ENCODE measurements at regions not wholly inside any gene's neighbourhood (a gene's known extent, or its start where the extent isn't known, plus 50 kb on each side); places are given as distances from the start of the nearest gene placed in this dataset.
"Not testable (repeated sequence)": the region's sequence is repeated elsewhere in the genome, so short reads cannot be mapped to it uniquely, and the experiment has no call there.

- no peak for DNase-seq
Observed at GRCh38 chr20:19834783-19835182, 76.7 kb downstream of the RIN2 start.

GRCh38 chr20:19835533-19836222, 77.6 kb downstream of the RIN2 start:
- no peak for DNase-seq

GRCh38 chr20:19838468-19838867, 80.4 kb downstream of the RIN2 start:
- no peak for DNase-seq

GRCh38 chr20:19839053-19839452, 81.0 kb downstream of the RIN2 start:
- DNase-seq, result no peak

GRCh38 chr20:19840111-19840710, 82.2 kb downstream of the RIN2 start:
- no peak for DNase-seq

GRCh38 chr20:19841740-19842139, 83.7 kb downstream of the RIN2 start:
- DNase-seq, result no peak

- DNase-seq, result not testable (repeated sequence)
Observed at GRCh38 chr20:19844850-19845249, 86.8 kb downstream of the RIN2 start.

GRCh38 chr20:19847383-19847782, 89.3 kb downstream of the RIN2 start:
- DNase-seq, result no peak

GRCh38 chr20:19849341-19850197, 91.5 kb downstream of the RIN2 start:
- no peak for DNase-seq

- no peak for DNase-seq
Observed at GRCh38 chr20:19850198-19850533, 92.1 kb downstream of the RIN2 start.

GRCh38 chr20:19851861-19852260, 93.8 kb downstream of the RIN2 start:
- DNase-seq, result no peak

GRCh38 chr20:19855416-19855815, 97.4 kb downstream of the RIN2 start:
- DNase-seq, result no peak

GRCh38 chr20:19858466-19859371, 100.7 kb downstream of the RIN2 start:
- DNase-seq, result no peak

GRCh38 chr20:19859444-19859843, 101.4 kb downstream of the RIN2 start:
- DNase-seq, result no peak

- no peak for DNase-seq
Observed at GRCh38 chr20:19860737-19861136, 102.7 kb downstream of the RIN2 start.

GRCh38 chr20:19861147-19861759, 103.2 kb downstream of the RIN2 start:
- DNase-seq, result no peak

- no peak for DNase-seq
Observed at GRCh38 chr20:19864130-19864529, 106.1 kb downstream of the RIN2 start.

- DNase-seq, result no peak
Observed at GRCh38 chr20:19866070-19866469, 108.0 kb downstream of the RIN2 start.

- DNase-seq, result no peak
Observed at GRCh38 chr20:19867074-19867473, 109.0 kb downstream of the RIN2 start.

- DNase-seq, result no peak
Observed at GRCh38 chr20:19867940-19868371, 109.9 kb downstream of the RIN2 start.

GRCh38 chr20:19868441-19868840, 110.4 kb downstream of the RIN2 start:
- DNase-seq, result no peak

GRCh38 chr20:19872001-19872400, 113.9 kb downstream of the RIN2 start:
- DNase-seq, result no peak
